ENCODE measurements at regions not wholly inside any gene's neighbourhood (a gene's known extent, or its start where the extent isn't known, plus 50 kb on each side); places are given as distances from the start of the nearest gene placed in this dataset.

- DNase-seq (ENCODE audit: low spot score), result no peak
- Histone ChIP-seq H3K27ac (ENCODE audit: low read depth in 1 of 2, low read length in 2 of 2) (no peak overlapping the region), H3K9me3 (ENCODE audit: control insufficient read depth in 4 of 4, low read length in 3 of 4) (no peaks in the 10 kb centered on the region), H3K9ac (ENCODE audit: low read depth in 1 of 2, low read length in 2 of 2) (no peak overlapping the region), H3K4me1 (ENCODE audit: control insufficient read depth in 4 of 4, insufficient read depth in 4 of 4, low read length in 3 of 4) (peaks cover 0 to 3% (median 0%) of the 10 kb centered on the region in 4 donors), H3K36me3 (ENCODE audit: control insufficient read depth in 4 of 4, insufficient read depth in 3 of 4, low read depth in 1 of 4, low read length in 3 of 4) (peaks cover 0 to 3% (median 0%) of the 10 kb centered on the region in 4 donors), H3K27me3 (ENCODE audit: control insufficient read depth in 4 of 4, insufficient read depth in 4 of 4, low read length in 3 of 4) (no peaks in the 10 kb centered on the region), H3K4me3 (ENCODE audit: low read depth in 1 of 3, low read length in 3 of 3) (no peak overlapping the region)
- TF ChIP-seq MAX (IDR thresholded peaks at IDR 0.05) (no peak), HNF4A (conservative IDR thresholded peaks at IDR 0.05) (no peak), HNF4G (IDR thresholded peaks at IDR 0.05) (no peak)
- WGBS, result 94% methylated on average over 12 of the region's 12 CpGs
Measured at GRCh38 chr21:31414263-31415000, 70.4 kb upstream of the TIAM1 start.

- H3K4me1 ChIP-seq (ENCODE audit: control insufficient read depth in 4 of 4, insufficient read depth in 4 of 4, low read length in 3 of 4), result peaks cover 0 to 3% (median 2%) of the 10 kb centered on the region in 4 donors
- no peaks in the 10 kb centered on the region for H3K27me3 ChIP-seq (ENCODE audit: control insufficient read depth in 4 of 4, insufficient read depth in 4 of 4, low read length in 3 of 4)
- H3K27ac ChIP-seq (ENCODE audit: low read depth in 1 of 2, low read length in 2 of 2), result no peak overlapping the region
- no peak for TF ChIP-seq TAF1 (conservative IDR thresholded peaks at IDR 0.05)
- no peak for TF ChIP-seq CTCF (IDR thresholded peaks at IDR 0.05; ENCODE audit: low read depth, low read length, missing input control)
- TF ChIP-seq FOXA2 (IDR thresholded peaks at IDR 0.05), result no peak
- TF ChIP-seq HNF4A (conservative IDR thresholded peaks at IDR 0.05), result no peak
- no peak for TF ChIP-seq RXRA (IDR thresholded peaks at IDR 0.05)
- no peak for TF ChIP-seq ZBTB33 (IDR thresholded peaks at IDR 0.05)
- TF ChIP-seq MAX (IDR thresholded peaks at IDR 0.05), result no peak
- TF ChIP-seq EGR1 (IDR thresholded peaks at IDR 0.05; ENCODE audit: low read depth in 2 of 2), result no peak
- no peaks in the 10 kb centered on the region for H3K9me3 ChIP-seq (ENCODE audit: control insufficient read depth in 4 of 4, low read length in 3 of 4)
- DNase-seq (ENCODE audit: low spot score), result no peak
- H3K4me3 ChIP-seq (ENCODE audit: low read depth in 1 of 3, low read length in 3 of 3), result no peak overlapping the region
- peaks cover 0 to 3% (median 0%) of the 10 kb centered on the region in 4 donors for H3K36me3 ChIP-seq (ENCODE audit: control insufficient read depth in 4 of 4, insufficient read depth in 3 of 4, low read depth in 1 of 4, low read length in 3 of 4)
- 89% methylated on average over 9 of the region's 9 CpGs for WGBS
- H3K9ac ChIP-seq (ENCODE audit: low read depth in 1 of 2, low read length in 2 of 2), result no peak overlapping the region
Measured at GRCh38 chr21:31413698-31414097, 69.6 kb upstream of the TIAM1 start.

GRCh38 chr21:31410499-31411131 is 66.6 kb upstream of the TIAM1 start:
- DNase-seq (ENCODE audit: low spot score), result no peak
- H3K9ac ChIP-seq (ENCODE audit: low read depth in 1 of 2, low read length in 2 of 2), result no peak overlapping the region

More at GRCh38 chr21:31410499-31411131, 66.6 kb upstream of the TIAM1 start:
- 81% methylated on average over 7 of the region's 7 CpGs for WGBS
- Histone ChIP-seq H3K4me3 (ENCODE audit: low read depth in 1 of 3, low read length in 3 of 3) (no peak overlapping the region), H3K27me3 (ENCODE audit: control insufficient read depth in 4 of 4, insufficient read depth in 4 of 4, low read length in 3 of 4) (no peaks in the 10 kb centered on the region), H3K36me3 (ENCODE audit: control insufficient read depth in 4 of 4, insufficient read depth in 3 of 4, low read depth in 1 of 4, low read length in 3 of 4) (peaks cover 0 to 3% (median 0%) of the 10 kb centered on the region in 4 donors), H3K9me3 (ENCODE audit: control insufficient read depth in 4 of 4, low read length in 3 of 4) (no peaks in the 10 kb centered on the region), H3K4me1 (ENCODE audit: control insufficient read depth in 4 of 4, insufficient read depth in 4 of 4, low read length in 3 of 4) (peaks cover 0 to 3% (median 1%) of the 10 kb centered on the region in 4 donors), H3K27ac (ENCODE audit: low read depth in 1 of 2, low read length in 2 of 2) (no peak overlapping the region)
- TF ChIP-seq ATF3 (IDR thresholded peaks at IDR 0.05), result no peak
- no peak for TF ChIP-seq FOXA1 (IDR thresholded peaks at IDR 0.05)
- no peak for TF ChIP-seq CTCF (IDR thresholded peaks at IDR 0.05; ENCODE audit: low read depth, low read length, missing input control)
- no peak for TF ChIP-seq GABPA (IDR thresholded peaks at IDR 0.05 in 1 of 2, conservative IDR thresholded peaks at IDR 0.05 in 1 of 2)
- no peak for TF ChIP-seq EGR1 (IDR thresholded peaks at IDR 0.05; ENCODE audit: low read depth in 2 of 2)

Data from liver (tissue), 8 donors.